Astrocyte of the hippocampus (primary cell): ENCODE measurements at regions not wholly inside any gene's neighbourhood (a gene's known extent, or its start where the extent isn't known, plus 50 kb on each side); places are given as distances from the start of the nearest gene placed in this dataset.

Experiments used
- DNase-seq: peaks from one replicate; pipeline ENCODE4 v3.0.0; 2011; ENCODE audit warnings: low read depth, low spot score

GRCh38 chr4:131013226-131013625 lies 1917.3 kb downstream of the C4orf33 start:
- no peak for DNase-seq

- no peak for DNase-seq
These were observed 1930.8 kb downstream of the C4orf33 start for GRCh38 chr4:131026771-131027170.

DNA sequence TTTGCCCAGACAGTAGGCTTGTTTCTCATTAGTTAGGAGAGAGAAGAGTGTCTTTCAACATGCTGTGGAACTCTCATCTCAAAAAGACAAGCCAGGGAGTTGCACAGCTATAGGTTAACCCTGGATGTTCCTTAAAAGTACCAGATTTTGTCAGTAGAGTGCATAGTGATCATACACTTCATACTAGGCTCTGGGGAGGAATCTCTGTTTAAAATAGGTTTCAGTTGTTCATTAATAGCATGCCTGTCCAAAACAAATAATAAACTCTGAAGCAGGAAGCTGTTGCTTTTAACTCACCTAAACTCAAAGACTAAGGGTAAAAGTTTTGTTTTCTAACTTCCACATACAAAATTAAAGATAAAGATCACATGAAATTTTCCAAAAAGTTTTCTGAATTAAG lies 1948.4 kb downstream of the C4orf33 start:
- no peak for DNase-seq

DNA sequence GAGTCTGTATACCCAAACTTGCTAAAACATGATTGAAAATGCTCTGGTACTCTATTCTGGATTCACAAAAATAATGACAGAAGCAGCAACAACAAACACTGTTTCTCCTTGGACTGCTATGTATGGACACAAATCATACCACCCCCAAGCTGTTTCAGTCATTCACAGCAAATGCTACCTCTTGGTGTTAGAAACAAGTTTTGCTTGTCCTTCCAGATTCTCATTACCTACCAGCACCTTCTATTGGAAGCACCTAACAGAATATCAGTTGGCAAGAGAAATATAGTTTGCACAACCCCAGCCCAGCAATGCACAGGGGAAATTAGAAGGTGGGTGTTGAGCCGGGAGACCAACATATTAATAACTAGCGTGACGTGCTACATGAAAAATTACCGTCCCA lies 1950.9 kb downstream of the C4orf33 start:
- DNase-seq = no peak

DNA sequence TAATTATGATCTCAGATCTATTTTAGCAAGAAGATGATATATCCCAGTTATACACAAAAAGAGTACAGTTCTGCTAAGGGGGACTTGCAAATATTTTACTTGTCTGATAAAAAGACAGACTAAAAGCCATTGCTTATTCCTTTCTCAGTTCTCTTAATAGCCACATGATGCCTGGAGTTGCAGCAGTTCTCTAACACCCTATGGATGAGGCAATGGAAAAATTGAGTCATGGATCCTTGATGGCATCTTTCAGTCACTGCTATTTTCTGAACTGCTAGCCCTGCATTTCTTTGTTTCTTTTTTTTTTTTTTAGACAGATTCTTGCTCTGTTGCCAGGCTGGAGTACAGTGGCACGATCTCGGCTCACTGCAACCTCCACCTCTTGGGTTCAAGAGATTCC lies 1956.7 kb downstream of the C4orf33 start:
- no peak for DNase-seq

DNA sequence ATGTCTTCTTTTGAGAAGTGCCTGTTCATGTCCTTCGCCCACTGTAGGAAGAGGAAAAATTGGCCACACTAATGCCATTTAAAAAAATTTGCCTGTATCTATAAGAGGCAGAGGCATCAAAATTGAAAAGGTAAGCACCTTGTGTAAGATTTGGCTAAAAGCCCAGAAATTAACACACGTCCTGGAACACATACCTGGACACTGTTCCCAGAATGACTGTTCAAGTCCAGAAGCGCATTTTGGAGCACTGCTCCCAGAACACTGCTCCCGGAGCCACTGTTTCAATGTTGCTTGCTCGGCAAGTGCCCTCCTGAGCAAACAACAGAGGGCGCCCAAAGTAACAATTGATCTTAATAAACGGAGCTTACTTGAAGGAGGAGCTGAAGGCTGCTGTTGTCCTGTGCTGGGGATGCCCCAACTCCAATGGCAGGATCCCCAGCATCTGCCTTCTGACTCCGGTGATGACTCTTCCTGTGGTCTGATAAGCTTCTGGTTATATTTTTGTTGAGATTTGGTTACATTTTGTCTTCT lies 1958.6 kb downstream of the C4orf33 start:
- no peak for DNase-seq

DNA sequence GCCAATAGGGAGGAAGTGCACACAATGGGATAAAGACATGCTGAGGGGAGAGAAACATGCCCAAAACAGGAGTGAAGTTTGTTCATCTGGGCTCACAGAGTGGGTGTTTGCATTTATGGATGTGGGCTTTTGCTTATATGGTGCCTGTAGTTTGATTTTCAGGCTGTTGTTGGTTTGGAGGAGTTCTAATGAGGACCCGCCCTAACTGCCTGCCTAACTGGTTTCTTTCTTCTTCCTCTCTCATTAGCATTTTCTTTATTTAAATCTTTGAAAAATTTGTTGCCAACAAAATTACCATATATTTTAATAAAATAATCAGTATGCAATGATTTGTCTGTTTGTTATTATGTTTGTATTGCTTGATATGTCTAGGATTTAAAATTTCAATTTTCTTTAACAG lies 1965.8 kb downstream of the C4orf33 start:
- DNase-seq = no peak

DNA sequence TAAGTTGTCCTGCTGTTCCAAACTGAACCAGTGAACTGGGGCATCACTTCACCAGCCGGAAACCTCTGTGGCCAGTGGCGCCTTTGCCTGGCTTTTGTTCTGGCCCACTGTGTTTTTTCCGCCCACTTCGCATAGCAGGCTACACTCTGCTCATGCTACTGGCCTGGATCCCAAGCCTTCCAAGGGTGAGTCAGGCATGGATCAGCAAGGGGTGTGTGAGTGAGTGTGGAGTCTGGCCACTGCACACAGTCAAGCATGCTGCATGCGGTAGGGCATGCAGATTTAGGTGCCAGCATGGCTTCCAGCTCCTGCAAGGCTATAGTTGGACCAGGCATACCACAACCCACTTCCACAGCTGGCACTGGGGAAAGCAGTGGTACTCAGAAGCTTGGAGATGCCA lies 1967.9 kb downstream of the C4orf33 start:
- DNase-seq = no peak

GRCh38 chr4:131081069-131081468 lies 1985.1 kb downstream of the C4orf33 start:
- DNase-seq = no peak

- no peak for DNase-seq
These were observed 1989.0 kb downstream of the C4orf33 start for GRCh38 chr4:131084997-131085396.

- peak; percentile 36 for DNase-seq
These were observed 1995.9 kb downstream of the C4orf33 start for GRCh38 chr4:131091896-131092295.

- DNase-seq = no peak
These were observed 1997.4 kb downstream of the C4orf33 start for GRCh38 chr4:131093303-131093702.

- DNase-seq = no peak
These were observed 2003.0 kb downstream of the C4orf33 start for GRCh38 chr4:131098976-131099375.

- no peak for DNase-seq
These were observed 2017.3 kb downstream of the C4orf33 start for GRCh38 chr4:131113273-131113672.

- no peak for DNase-seq
These were observed 2017.8 kb downstream of the C4orf33 start for GRCh38 chr4:131113704-131114103.

GRCh38 chr4:131119661-131120060 lies 2023.7 kb downstream of the C4orf33 start:
- DNase-seq = no peak

DNA sequence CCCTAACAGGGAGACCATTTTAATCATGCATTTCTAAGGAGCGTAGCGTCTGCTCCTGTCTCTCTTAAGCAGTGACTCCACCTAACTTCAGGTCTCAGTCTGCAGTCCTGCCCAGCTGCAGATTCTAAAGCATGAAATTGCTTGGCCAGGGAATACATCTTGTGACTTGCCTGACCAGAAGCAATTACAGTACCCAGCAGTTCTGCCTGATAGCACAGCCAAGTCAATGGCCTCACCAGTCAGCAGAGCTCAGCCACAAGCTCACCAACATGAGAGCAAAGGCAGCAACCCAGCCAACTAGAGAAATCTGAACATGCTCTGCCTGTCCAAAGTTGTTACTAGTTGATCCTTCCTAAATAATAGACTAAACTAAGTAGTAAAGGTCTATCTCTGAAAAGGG lies 2011.9 kb upstream of the PCDH10 start:
- no peak for DNase-seq

DNA sequence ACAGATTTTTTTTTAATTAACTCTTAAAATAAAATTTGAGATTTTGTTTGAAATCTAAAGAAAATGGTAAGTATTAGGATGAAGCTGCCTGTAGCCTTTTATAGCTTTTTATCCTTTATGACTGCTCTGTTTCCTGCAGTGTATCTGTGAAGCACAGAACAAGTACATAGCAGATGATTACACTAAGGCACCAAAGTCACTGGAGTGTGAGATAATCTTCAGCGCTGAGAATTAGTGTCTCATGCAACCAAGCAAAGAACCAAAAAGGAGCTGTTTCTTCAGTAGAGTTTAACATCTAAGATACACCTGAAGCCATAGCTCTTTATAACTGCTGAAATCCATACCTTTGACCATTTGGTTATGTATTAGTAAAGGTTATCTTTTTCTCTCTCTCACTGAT lies 1989.8 kb upstream of the PCDH10 start:
- DNase-seq = no peak

GRCh38 chr4:131192318-131192717 lies 1956.8 kb upstream of the PCDH10 start:
- no peak for DNase-seq

DNA sequence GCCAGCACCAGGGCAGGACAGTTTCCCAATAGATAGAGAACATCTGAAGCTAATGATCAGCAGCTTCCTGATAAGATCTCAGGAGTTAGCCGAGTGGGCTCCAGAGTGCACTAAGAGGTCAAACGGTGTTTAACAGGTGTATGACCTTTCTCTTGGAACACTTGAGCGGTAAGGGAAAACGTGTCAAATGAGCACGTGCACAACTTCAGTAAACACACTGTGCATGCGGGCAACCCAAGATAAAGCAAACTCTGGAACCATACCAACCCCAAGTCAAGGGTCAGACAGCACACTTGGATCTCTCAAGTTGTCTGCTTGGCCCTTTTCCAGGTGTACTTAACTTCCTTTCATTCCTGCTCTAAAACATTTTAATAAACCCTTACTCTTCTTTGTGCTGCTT lies 1941.5 kb upstream of the PCDH10 start:
- no peak for DNase-seq

GRCh38 chr4:131248314-131248713 lies 1900.8 kb upstream of the PCDH10 start:
- no peak for DNase-seq

DNA sequence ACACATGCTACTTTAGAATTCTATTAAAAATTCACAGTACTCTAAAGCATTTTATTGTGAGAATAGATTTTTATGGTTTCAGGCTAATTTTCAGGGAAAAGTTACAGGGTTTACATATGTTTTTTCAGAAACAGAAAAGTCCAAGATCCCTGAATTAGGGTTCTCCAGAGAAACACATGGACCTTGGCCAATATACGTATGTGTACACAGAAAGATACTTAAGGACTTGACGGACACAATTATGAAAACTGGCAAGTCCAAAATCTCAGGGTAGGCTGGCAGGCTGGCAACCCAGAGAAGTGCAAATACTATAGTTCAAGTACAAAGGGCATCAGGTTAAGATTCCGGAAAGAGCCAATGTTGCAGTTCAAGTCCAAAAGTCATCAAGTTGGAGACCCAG lies 1897.8 kb upstream of the PCDH10 start:
- DNase-seq = no peak

GRCh38 chr4:131257241-131257640 lies 1891.9 kb upstream of the PCDH10 start:
- DNase-seq = no peak

GRCh38 chr4:131258361-131258760 lies 1890.7 kb upstream of the PCDH10 start:
- DNase-seq = no peak
